GM21737 (cell line): ENCODE measurements at regions not wholly inside any gene's neighbourhood (a gene's known extent, or its start where the extent isn't known, plus 50 kb on each side); places are given as distances from the start of the nearest gene placed in this dataset.

Experiments used
- ATAC-seq: cut with Tn5 transposase; IDR thresholded peaks from one replicate; pipeline ENCODE4 v1.9.1; 2021; ENCODE audit warnings: mild to moderate bottlenecking, moderate library complexity; ENCODE audit not compliant: unreplicated experiment

DNA sequence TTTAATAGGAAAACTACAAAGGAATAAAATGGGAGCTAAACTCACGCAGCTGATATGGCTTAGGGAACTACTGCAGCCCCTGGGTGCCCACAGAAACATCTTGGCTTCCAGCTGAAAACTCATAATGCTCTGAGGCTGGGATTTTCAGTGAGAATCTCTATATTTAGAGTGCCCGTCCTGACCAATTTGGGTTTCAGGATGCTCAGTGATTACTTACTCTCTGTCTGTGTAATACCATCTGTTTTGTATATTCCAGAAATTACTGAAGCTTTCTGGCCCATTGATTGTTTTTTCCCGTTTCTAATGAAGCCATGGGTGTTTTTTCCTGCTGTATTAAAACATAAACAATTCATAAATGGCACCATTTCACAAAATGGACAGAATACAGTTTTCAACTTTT, 50.6 kb upstream of the ZNF385D start:
- ATAC-seq, result no peak

GRCh38 chr3:21803604-21804003, 52.6 kb upstream of the ZNF385D start:
- ATAC-seq, result no peak

- no peak for ATAC-seq
Observed at GRCh38 chr3:21804330-21804729, 53.3 kb upstream of the ZNF385D start.

DNA sequence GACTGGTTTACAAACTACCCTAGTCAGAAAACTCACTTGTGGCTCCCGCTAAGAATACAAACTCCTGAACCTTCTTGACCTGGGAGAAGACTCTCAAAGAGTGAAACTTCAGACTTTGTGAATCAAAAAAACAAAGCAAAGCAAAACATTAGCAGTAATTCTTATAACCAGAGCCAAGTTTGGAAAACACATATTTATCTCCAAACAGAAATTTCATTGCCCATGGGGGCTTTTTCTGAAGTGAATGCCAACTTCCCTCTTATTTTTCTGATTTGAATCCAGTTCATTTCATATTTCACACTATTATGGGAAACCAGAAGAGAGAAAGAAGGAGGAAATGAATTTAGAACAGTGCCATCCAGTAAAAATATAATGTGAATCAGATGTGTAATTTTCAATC, 55.7 kb upstream of the ZNF385D start:
- ATAC-seq, result no peak

GRCh38 chr3:21825684-21826083, 74.7 kb upstream of the ZNF385D start:
- no peak for ATAC-seq

GRCh38 chr3:21826416-21826815, 75.4 kb upstream of the ZNF385D start:
- ATAC-seq, result no peak

- no peak for ATAC-seq
Observed at GRCh38 chr3:21830541-21830940, 79.5 kb upstream of the ZNF385D start.

- ATAC-seq, result no peak
Observed at GRCh38 chr3:21835264-21835663, 84.3 kb upstream of the ZNF385D start.

- no peak for ATAC-seq
Observed at GRCh38 chr3:21836227-21836626, 85.2 kb upstream of the ZNF385D start.

GRCh38 chr3:21839176-21839575, 88.2 kb upstream of the ZNF385D start:
- no peak for ATAC-seq

- no peak for ATAC-seq
Observed at GRCh38 chr3:21839592-21839991, 88.6 kb upstream of the ZNF385D start.

DNA sequence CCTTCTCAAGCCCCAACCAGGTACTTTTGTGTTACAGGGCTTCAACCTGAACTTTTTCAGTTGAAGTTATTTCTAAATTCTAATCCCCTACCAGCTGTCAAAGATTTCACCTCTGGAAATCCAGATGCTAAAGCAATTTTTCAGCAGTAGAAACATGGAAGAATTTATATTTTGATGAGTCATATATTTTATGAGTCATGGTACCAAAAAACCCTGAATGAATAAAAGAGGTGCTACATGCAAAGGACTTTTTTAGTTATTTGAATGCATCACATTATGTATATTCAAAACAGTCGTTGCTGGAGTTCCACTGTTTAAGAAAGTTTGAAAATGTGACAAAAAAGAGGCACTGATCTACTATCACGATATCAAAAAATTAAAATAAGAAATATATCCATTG, 96.0 kb upstream of the ZNF385D start:
- no peak for ATAC-seq

DNA sequence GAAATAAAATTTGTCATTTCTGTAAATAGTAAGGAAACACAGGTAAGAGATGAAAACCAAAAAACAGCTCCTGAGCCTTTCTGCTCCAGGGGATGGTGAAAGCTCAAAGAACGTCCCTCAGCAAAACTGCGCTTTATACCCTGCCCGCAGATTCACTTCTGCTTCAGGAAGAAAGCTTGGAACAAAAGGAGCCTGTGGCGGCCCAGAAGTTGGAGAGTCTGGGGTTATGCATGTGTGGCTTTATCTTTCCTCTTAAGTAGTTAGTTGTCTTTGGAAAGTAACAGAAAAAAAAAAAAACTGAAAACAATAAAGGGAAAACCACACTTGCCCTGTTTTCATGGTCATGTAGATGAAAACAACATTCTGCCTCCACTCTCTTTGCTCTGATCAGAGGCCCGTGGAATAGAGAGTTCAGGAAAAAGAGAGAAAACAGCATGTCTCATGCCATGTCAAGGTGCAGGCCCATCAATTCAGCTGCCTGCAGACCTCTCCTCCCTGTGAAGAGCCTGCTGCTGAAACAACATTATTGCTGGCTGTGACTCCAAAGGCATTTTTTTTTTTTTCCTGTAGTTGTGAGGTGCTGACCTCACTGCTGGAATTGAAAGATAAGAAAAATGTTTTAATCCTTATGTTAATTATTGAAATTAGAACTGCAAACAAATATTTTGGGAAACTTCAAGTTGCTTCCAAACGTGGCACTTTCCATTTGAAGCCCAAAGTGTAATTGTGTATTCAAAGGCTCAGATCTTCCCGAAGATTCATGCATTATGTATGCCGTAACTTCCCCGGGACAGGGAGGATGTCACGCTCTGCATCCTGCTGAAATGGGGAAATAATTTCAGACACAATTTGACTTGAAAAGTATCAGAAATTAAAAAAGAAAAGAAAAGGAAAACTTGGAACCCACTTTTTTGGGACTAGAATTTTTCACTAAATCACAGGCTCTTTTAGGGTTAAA, 108.4 kb upstream of the ZNF385D start:
- ATAC-seq, result no peak

DNA sequence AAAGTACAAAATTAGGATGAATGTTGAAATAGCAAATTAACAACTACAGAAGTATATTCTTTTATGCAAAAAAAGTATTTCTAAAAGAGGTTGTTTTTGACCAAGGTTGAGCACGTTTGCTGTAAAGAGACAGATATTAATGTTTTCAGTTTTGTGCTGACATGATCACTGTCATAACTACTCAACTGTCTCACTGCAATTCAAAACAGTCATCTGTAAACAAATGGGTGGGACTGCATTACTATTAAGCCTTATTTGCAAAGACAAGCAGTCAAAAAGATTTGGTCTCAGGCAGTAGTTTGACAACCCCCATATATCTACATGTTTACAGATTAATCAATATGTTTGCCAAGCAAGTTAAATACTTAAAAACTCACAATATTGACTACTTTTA, 109.1 kb upstream of the ZNF385D start:
- ATAC-seq, result no peak

- no peak for ATAC-seq
Observed at GRCh38 chr3:21860657-21861056, 109.6 kb upstream of the ZNF385D start.

- ATAC-seq, result no peak
Observed at GRCh38 chr3:21876782-21877181, 125.8 kb upstream of the ZNF385D start.

- no peak for ATAC-seq
Observed at GRCh38 chr3:21877214-21877754, 126.3 kb upstream of the ZNF385D start.

DNA sequence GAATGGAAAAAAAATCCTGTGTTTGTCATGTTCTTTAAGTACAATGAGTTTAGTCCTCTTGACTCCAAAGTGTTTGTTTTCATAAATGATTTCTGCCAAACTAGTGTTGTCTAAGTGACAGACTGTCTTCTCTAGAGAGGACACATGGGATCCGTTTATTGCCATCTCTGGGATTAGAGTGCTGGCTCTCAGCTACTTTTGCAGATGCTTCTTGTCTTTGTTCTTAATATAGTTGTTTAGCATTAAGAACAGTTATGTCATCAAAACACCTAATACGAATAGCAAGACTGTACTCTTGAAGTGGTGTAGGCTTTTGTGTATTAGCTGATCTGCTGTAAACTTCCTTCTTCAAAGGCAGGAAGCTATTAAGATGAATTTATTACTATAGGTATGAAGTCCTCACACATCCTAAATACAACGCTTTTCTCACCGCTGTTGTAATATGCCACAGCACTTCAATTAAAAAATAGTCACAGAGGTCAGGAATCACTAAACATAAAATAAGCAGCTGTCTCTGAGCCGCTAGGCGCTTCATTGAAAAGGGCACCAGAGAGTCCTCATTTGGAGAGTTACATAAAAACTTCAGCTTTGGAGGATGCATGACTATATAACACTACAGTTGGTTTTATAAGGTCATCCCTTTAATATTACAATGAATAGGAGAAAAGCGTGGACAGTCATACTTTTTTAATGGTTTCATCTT, 128.3 kb upstream of the ZNF385D start:
- no peak for ATAC-seq

DNA sequence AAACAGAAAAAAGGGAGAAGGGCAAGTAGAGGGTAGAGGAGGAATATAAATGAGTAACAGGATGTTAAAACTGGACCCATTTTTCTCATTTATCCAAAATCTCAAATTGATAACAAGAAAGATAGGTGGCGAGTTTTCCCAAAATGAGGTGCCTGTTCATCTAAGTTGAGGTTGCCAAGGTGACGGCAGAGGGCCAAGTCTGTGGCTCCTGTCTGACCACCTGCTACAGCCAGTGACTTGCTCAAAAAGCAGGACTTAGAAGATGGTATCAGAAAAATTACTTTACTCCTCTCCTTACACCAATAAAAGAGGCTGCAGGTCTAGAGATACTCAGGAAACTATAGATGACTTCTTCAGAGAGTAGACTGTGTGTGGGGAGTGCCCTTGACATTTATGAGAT, 137.6 kb upstream of the ZNF385D start:
- ATAC-seq, result no peak

- ATAC-seq, result no peak
Observed at GRCh38 chr3:21889166-21889565, 138.2 kb upstream of the ZNF385D start.

DNA sequence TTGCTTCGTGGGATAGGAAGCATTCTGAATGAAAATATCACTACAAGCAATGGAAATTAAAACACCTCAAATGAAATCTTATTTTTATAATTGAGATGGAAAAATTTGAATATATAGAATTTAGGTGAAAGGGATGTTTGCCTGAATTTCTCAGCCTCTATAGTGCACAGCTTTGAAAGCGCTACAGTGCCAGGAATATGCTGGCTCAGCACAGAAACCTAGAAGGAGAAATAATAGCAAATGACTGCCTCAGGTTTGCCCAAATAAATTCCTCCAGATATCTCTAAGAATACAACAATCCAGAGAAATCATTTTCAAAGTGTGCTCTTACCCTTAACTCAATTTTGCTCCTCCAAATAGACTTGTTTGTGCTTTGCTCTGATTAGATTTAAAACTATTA, 141.1 kb upstream of the ZNF385D start:
- ATAC-seq, result no peak

- ATAC-seq, result no peak
Observed at GRCh38 chr3:21893242-21893641, 142.2 kb upstream of the ZNF385D start.
